Erythroblast (primary cell): ENCODE measurements at regions not wholly inside any gene's neighbourhood (a gene's known extent, or its start where the extent isn't known, plus 50 kb on each side); places are given as distances from the start of the nearest gene placed in this dataset.

Source experiments
- GATA1 ChIP-seq: IDR thresholded peaks from 2 replicates; pipeline ENCODE4 v1.6.1; 2011; ENCODE audit warnings: low read depth, mild to moderate bottlenecking, control low read depth, low read length, moderate library complexity
- POLR2A ChIP-seq: IDR thresholded peaks from 2 replicates; pipeline ENCODE4 v1.6.1; 2011; ENCODE audit warnings: mild to moderate bottlenecking, low read length

GRCh38 chr16:76125871-76126270 lies 151.3 kb upstream of the CNTNAP4 start:
- TF ChIP-seq POLR2A (no peak), GATA1 (no peak)
